Astrocyte (in vitro differentiated cells and primary cell): ENCODE measurements at regions not wholly inside any gene's neighbourhood (a gene's known extent, or its start where the extent isn't known, plus 50 kb on each side); places are given as distances from the start of the nearest gene placed in this dataset.

Experiments
- DNase-seq: peaks from one replicate; pipeline ENCODE4 v3.0.0-alpha.2; 2010; ENCODE audit warnings: low read depth
- FAIRE-seq: peaks from 2 replicates; lab custom pipeline; 2011; peaks lifted over from hg19 to GRCh38; lab: Jason Lieb, UNC
- H2AFZ ChIP-seq: 2 replicates; pipeline ENCODE4 v1.6.0; 2012; ENCODE audit warnings: low read depth, low read length, inconsistent platforms
- H3K27ac ChIP-seq: 2 replicates; pipeline ENCODE4 v1.5.1; 2011; ENCODE audit warnings: low read depth, low read length, inconsistent platforms
- H3K27me3 ChIP-seq: 2 replicates; pipeline ENCODE4 v1.6.0; 2011; ENCODE audit warnings: low read length, inconsistent platforms; ENCODE audit not compliant: insufficient read depth
- H3K36me3 ChIP-seq: 2 replicates; pipeline ENCODE4 v1.5.1; 2011; ENCODE audit warnings: low read length, inconsistent platforms; ENCODE audit not compliant: insufficient read depth
- H3K4me1 ChIP-seq: 2 replicates; pipeline ENCODE4 v1.5.1; 2011; ENCODE audit warnings: low read length, inconsistent platforms; ENCODE audit not compliant: insufficient read depth
- H3K4me2 ChIP-seq: 2 replicates; pipeline ENCODE4 v1.6.0; 2012; ENCODE audit warnings: low read length, inconsistent platforms
- H3K4me3 ChIP-seq: 2 replicates; pipeline ENCODE4 v1.5.1; 2011; ENCODE audit warnings: low read depth, mild to moderate bottlenecking, low read length, inconsistent platforms; ENCODE audit not compliant: insufficient read depth
- H3K79me2 ChIP-seq: 2 replicates; pipeline ENCODE4 v1.6.0; 2012; ENCODE audit warnings: mild to moderate bottlenecking, low read length, inconsistent platforms; ENCODE audit not compliant: insufficient read depth
- H3K9ac ChIP-seq: 2 replicates; pipeline ENCODE4 v1.6.0; 2012; ENCODE audit warnings: mild to moderate bottlenecking, low read length, inconsistent platforms
- H3K9me3 ChIP-seq: 2 replicates; pipeline ENCODE4 v1.5.1; 2012; ENCODE audit warnings: low read depth, mild to moderate bottlenecking, low read length, inconsistent platforms; ENCODE audit not compliant: insufficient read depth
- H4K20me1 ChIP-seq: 2 replicates; pipeline ENCODE4 v1.6.0; 2012; ENCODE audit warnings: low read length, inconsistent platforms; ENCODE audit not compliant: insufficient read depth
- H3K27ac Mint-ChIP-seq: one replicate; pipeline ENCODE4 v1.8.0; 2021; ENCODE audit warnings: mild to moderate bottlenecking, mixed read lengths; ENCODE audit not compliant: unreplicated experiment
- H3K27me3 Mint-ChIP-seq: one replicate; pipeline ENCODE4 v1.8.0; 2021; ENCODE audit warnings: low read depth, mixed read lengths; ENCODE audit not compliant: unreplicated experiment
- H3K36me3 Mint-ChIP-seq: one replicate; pipeline ENCODE4 v1.8.0; 2021; ENCODE audit warnings: low read depth, mixed read lengths; ENCODE audit not compliant: unreplicated experiment
- H3K4me1 Mint-ChIP-seq: one replicate; pipeline ENCODE4 v1.8.0; 2021; ENCODE audit warnings: low read depth, mixed read lengths; ENCODE audit not compliant: unreplicated experiment
- H3K4me3 Mint-ChIP-seq: one replicate; pipeline ENCODE4 v1.8.0; 2021; ENCODE audit warnings: mild to moderate bottlenecking, moderate library complexity, mixed read lengths; ENCODE audit not compliant: unreplicated experiment
- H3K9me3 Mint-ChIP-seq: one replicate; pipeline ENCODE4 v1.8.0; 2021; ENCODE audit warnings: mild to moderate bottlenecking, mixed read lengths; ENCODE audit not compliant: unreplicated experiment
- CTCF ChIP-seq: IDR thresholded peaks from 2 replicates; pipeline ENCODE4 v1.5.1; 2011; ENCODE audit warnings: low read depth, mild to moderate bottlenecking, inconsistent platforms, low read length, moderate library complexity; ENCODE audit not compliant: insufficient read depth
- EZH2 ChIP-seq: IDR thresholded peaks from 2 replicates; pipeline ENCODE4 v1.6.1; 2012; ENCODE audit warnings: mild to moderate bottlenecking, low read length, inconsistent platforms; ENCODE audit not compliant: insufficient read depth

DNA sequence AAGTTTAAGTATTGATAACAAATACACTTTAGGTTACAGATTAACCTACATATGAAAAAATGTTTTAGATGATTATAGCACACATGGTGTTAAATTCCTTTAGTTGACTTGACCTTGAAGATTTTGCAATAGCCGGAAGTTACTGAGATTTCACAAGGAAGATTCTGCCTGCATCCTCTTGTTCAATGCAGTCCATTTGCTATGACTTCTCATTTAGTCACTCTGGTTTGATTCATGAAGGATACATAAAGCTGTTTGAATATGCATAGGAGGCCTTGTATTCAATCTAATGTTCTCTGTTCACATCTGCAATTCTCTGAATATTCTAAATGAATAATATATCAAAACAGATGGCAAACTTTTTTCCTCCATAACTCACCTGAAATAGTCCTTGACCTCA, 870.2 kb upstream of the GOT2 start:
- Histone ChIP-seq H3K4me2 (no peak overlapping the region), H3K27me3 (no peaks in the 10 kb centered on the region), H3K27ac (no peak overlapping the region), H3K9me3 (no peaks in the 10 kb centered on the region), H3K9ac (no peak overlapping the region), H3K36me3 (no peaks in the 10 kb centered on the region), H3K79me2 (no peaks in the 10 kb centered on the region), H3K4me1 (no peaks in the 10 kb centered on the region), H3K4me3 (no peak overlapping the region), H4K20me1 (no peaks in the 10 kb centered on the region), H2AFZ (no peak overlapping the region)
- no peaks in the 10 kb centered on the region for H3K27me3 Mint-ChIP-seq
- no peak overlapping the region for H3K4me3 Mint-ChIP-seq
- H3K4me1 Mint-ChIP-seq, result no peaks in the 10 kb centered on the region
- no peak for TF ChIP-seq EZH2
- no peak for TF ChIP-seq CTCF
- no peaks in the 10 kb centered on the region for H3K9me3 Mint-ChIP-seq
- DNase-seq (no peak), FAIRE-seq (peak; percentile 45)
- no peak overlapping the region for H3K27ac Mint-ChIP-seq
- no peaks in the 10 kb centered on the region for H3K36me3 Mint-ChIP-seq

GRCh38 chr16:59601452-59601851, 867.3 kb upstream of the GOT2 start:
- no peak for FAIRE-seq
- TF ChIP-seq EZH2 (no peak), CTCF (no peak)

DNA sequence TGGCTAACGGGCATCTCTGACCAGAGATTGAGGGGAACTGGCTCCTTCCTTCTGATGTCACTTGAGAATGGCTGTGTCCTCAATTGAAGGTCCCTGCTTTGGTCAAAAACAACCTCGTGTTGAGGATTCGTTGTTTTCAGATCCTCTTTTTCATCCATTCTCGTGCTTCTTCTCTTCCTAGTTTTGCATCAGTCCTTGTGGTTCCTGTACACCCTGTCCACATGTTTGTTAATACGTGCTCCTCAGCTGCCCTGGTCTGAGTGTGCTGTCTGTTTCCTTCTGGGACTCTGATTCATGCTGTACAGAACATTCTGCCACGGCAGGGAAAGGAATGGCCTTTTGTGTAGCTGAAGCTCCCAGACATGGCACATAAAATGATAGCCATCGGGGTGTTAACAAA, 863.2 kb upstream of the GOT2 start:
- H3K9me3 Mint-ChIP-seq, result no peaks in the 10 kb centered on the region
- DNase-seq, result no peak
- no peaks in the 10 kb centered on the region for H3K9me3 ChIP-seq
- H3K4me1 ChIP-seq, result peaks cover 9% of the 10 kb centered on the region
- H3K4me2 ChIP-seq, result no peak overlapping the region
- H3K27me3 ChIP-seq, result no peaks in the 10 kb centered on the region
- H3K79me2 ChIP-seq, result no peaks in the 10 kb centered on the region
- H2AFZ ChIP-seq, result peak overlapping the region; percentile 19
- peak; percentile 45 for FAIRE-seq
- no peaks in the 10 kb centered on the region for H3K27me3 Mint-ChIP-seq
- H3K27ac ChIP-seq, result no peak overlapping the region
- H3K27ac Mint-ChIP-seq, result no peak overlapping the region
- no peaks in the 10 kb centered on the region for H4K20me1 ChIP-seq
- H3K36me3 Mint-ChIP-seq, result no peaks in the 10 kb centered on the region
- H3K9ac ChIP-seq, result no peak overlapping the region
- H3K4me3 ChIP-seq, result no peak overlapping the region
- H3K36me3 ChIP-seq, result no peaks in the 10 kb centered on the region
- H3K4me1 Mint-ChIP-seq, result peaks cover 11% of the 10 kb centered on the region
- no peak overlapping the region for H3K4me3 Mint-ChIP-seq
- TF ChIP-seq EZH2, result no peak
- TF ChIP-seq CTCF, result no peak

More at GRCh38 chr16:59601452-59601851, 867.3 kb upstream of the GOT2 start:
- no peaks in the 10 kb centered on the region for H3K9me3 Mint-ChIP-seq
- Histone ChIP-seq H3K4me2 (no peak overlapping the region), H3K9ac (no peak overlapping the region), H3K27ac (no peak overlapping the region), H4K20me1 (no peaks in the 10 kb centered on the region), H3K4me3 (no peak overlapping the region), H3K27me3 (no peaks in the 10 kb centered on the region), H3K9me3 (no peaks in the 10 kb centered on the region), H3K36me3 (no peaks in the 10 kb centered on the region), H3K4me1 (no peaks in the 10 kb centered on the region), H2AFZ (no peak overlapping the region), H3K79me2 (no peaks in the 10 kb centered on the region)
- no peaks in the 10 kb centered on the region for H3K4me1 Mint-ChIP-seq
- H3K27ac Mint-ChIP-seq, result no peak overlapping the region
- H3K4me3 Mint-ChIP-seq, result no peak overlapping the region
- no peaks in the 10 kb centered on the region for H3K36me3 Mint-ChIP-seq
- no peaks in the 10 kb centered on the region for H3K27me3 Mint-ChIP-seq
- no peak for DNase-seq
